Adrenal gland (tissue), 9 donors: ENCODE measurements at regions not wholly inside any gene's neighbourhood (a gene's known extent, or its start where the extent isn't known, plus 50 kb on each side); places are given as distances from the start of the nearest gene placed in this dataset.
"Not testable (repeated sequence)": the region's sequence is repeated elsewhere in the genome, so short reads cannot be mapped to it uniquely, and the experiment has no call there.

Experiments
- DNase-seq, 7 donors: peaks; one replicate each; pipeline ENCODE4 v3.0.0-alpha.2; 2019 to 2020
- H3K27ac ChIP-seq, 5 donors: fragments of 200-600 bp; sonication (generic) in 4 of 5; 1 replicate in 3 of 5; 2 replicates in 2 of 5; pipeline versions ENCODE4 v1.5.1 to v1.8.0; 2016 to 2020; ENCODE audit warnings: mild to moderate bottlenecking in 1 of 5
- H3K27me3 ChIP-seq: fragments of 200-600 bp; 2 replicates; pipeline ENCODE4 v1.8.0; 2021
- H3K36me3 ChIP-seq, 2 donors: fragments of 200-600 bp; replicated peaks in 1 of 2; 1 replicate in 1 of 2; 2 replicates in 1 of 2; pipeline versions ENCODE4 v1.5.1 to v1.8.0; 2018 to 2022
- H3K4me1 ChIP-seq, 2 donors: fragments of 200-600 bp; replicated peaks in 1 of 2; 1 replicate in 1 of 2; 2 replicates in 1 of 2; pipeline versions ENCODE4 v1.5.1 to v1.8.0; 2018 to 2021
- H3K4me3 ChIP-seq, 4 donors: fragments of 200-600 bp; sonication (generic) in 3 of 4; one replicate each; pipeline ENCODE4 v1.5.1; 2016 to 2018
- H3K9me3 ChIP-seq, 3 donors: fragments of 200-600 bp; sonication (generic) in 1 of 3; replicated peaks in 1 of 3; 1 replicate in 2 of 3; 2 replicates in 1 of 3; pipeline versions ENCODE4 v1.5.1 to v1.8.0; 2016 to 2021
- CTCF ChIP-seq, 6 experiments: fragments of 450-650 bp in 4 of 6; fragments of 200-600 bp in 2 of 6; sonication (generic) in 1 of 6; IDR thresholded peaks; 1 replicate in 5 of 6; 2 replicates in 1 of 6; pipeline versions ENCODE4 v1.5.1 to v1.8.0; 2016 to 2021; ENCODE audit warnings: antibody characterized with exemption in 6 of 6, mild to moderate bottlenecking in 2 of 6, moderate library complexity in 1 of 6
- POLR2A ChIP-seq, 2 donors: fragments of 450-650 bp; IDR thresholded peaks; one replicate each; pipeline ENCODE4 v1.6.1; 2017; ENCODE audit warnings: antibody characterized with exemption in 2 of 2, mild to moderate bottlenecking in 2 of 2, moderate library complexity in 1 of 2
- WGBS, 4 donors: extraction: QIAGEN DNeasy Blood & Tissue Kit in 2 of 4; methylation state at CpG; one replicate each; pipeline versions ENCODE4 v1.1.5 to v1.1.7; 2013 to 2017; 5-methylcytosine and 5-hydroxymethylcytosine counted together
- intact Hi-C, 2 donors: fragments of 100-400 bp; cut with DNase I; formaldehyde crosslinking; loops; one replicate each; pipeline versions ENCODE4 v1.14.1 to v1.15.0; 2022 to 2023
- donor health status: healthy with polysubstance abuse.
- donor health status: Bipolar disorder and iron deficiency.
- donor health status: DM: yes; HTN: yes; CAD: no.
- donor health status: DM: no; HTN: no; CAD: no.
- donor health status: DM: no; HTN: no; CAD: no.

- no peak for DNase-seq
- Histone ChIP-seq H3K36me3 (no peaks in the 10 kb centered on the region), H3K4me3 (no peak overlapping the region), H3K9me3 (no peaks in the 10 kb centered on the region), H3K27ac (no peak overlapping the region), H3K4me1 (no peaks in the 10 kb centered on the region), H3K27me3 (no peaks in the 10 kb centered on the region)
- intact Hi-C loops: no loop called here
- TF ChIP-seq POLR2A (IDR thresholded peaks at IDR 0.05) (no peak), CTCF (IDR thresholded peaks at IDR 0.05) (no peak)
- 20 to 60% (median 30%) methylated on average over 2 of the region's 2 CpGs for WGBS, 4 donors
Measured at GRCh38 chr3:96330795-96331194, 483.6 kb upstream of the EPHA6 start.

GRCh38 chr3:96331341-96331740 is 483.1 kb upstream of the EPHA6 start:
- intact Hi-C loops: no loop called here
- Histone ChIP-seq H3K9me3 (no peaks in the 10 kb centered on the region), H3K27me3 (no peaks in the 10 kb centered on the region), H3K4me3 (no peak overlapping the region), H3K36me3 (no peaks in the 10 kb centered on the region), H3K27ac (no peak overlapping the region), H3K4me1 (no peaks in the 10 kb centered on the region)
- no peak for DNase-seq
- WGBS, 4 donors: 0 to 38% (median 0%) methylated on average over 1 of the region's 1 CpG
- TF ChIP-seq CTCF (IDR thresholded peaks at IDR 0.05): no peak
- no peak for TF ChIP-seq POLR2A (IDR thresholded peaks at IDR 0.05)

GRCh38 chr3:96334779-96335178 is 479.6 kb upstream of the EPHA6 start:
- 45 to 56% (median 53%) methylated on average over 1 of the region's 1 CpG for WGBS, 4 donors
- TF ChIP-seq CTCF (IDR thresholded peaks at IDR 0.05) (no peak), POLR2A (IDR thresholded peaks at IDR 0.05) (no peak)
- Histone ChIP-seq H3K4me1 (no peaks in the 10 kb centered on the region), H3K27ac (no peak overlapping the region), H3K27me3 (no peaks in the 10 kb centered on the region), H3K4me3 (no peak overlapping the region), H3K9me3 (no peaks in the 10 kb centered on the region), H3K36me3 (no peaks in the 10 kb centered on the region)
- intact Hi-C loops: no loop called here
- no peak for DNase-seq

- no peaks in the 10 kb centered on the region for H3K4me1 ChIP-seq
- TF ChIP-seq POLR2A (IDR thresholded peaks at IDR 0.05) (no peak), CTCF (IDR thresholded peaks at IDR 0.05) (no peak)
- no peaks in the 10 kb centered on the region for H3K9me3 ChIP-seq
Measured at GRCh38 chr3:96347289-96347688, 467.1 kb upstream of the EPHA6 start.

GRCh38 chr3:96351598-96351997 is 462.8 kb upstream of the EPHA6 start:
- intact Hi-C loops, H3K36me3 ChIP-seq, H3K9me3 ChIP-seq, DNase-seq, H3K27ac ChIP-seq, H3K27me3 ChIP-seq, H3K4me3 ChIP-seq, H3K4me1 ChIP-seq: not testable (repeated sequence)

More at GRCh38 chr3:96347289-96347688, 467.1 kb upstream of the EPHA6 start:
- Histone ChIP-seq H3K4me3 (no peak overlapping the region), H3K27me3 (no peaks in the 10 kb centered on the region), H3K27ac (no peak overlapping the region), H3K36me3 (no peaks in the 10 kb centered on the region)
- intact Hi-C loops: no loop called here
- 63 to 67% (median 65%) methylated on average over 3 of the region's 3 CpGs for WGBS, 4 donors
- DNase-seq: no peak
